MCF 10A (cell line): ENCODE measurements at regions not wholly inside any gene's neighbourhood (a gene's known extent, or its start where the extent isn't known, plus 50 kb on each side); places are given as distances from the start of the nearest gene placed in this dataset.

ENCODE experiments used
- BruUV-seq: library from RNA; stranded (reverse); fragments of 400-500 nt; replicated peaks from 2 replicates; lab custom pipeline; 2021; lab: Mats Ljungman, UMichigan
- CTCF ChIA-PET: fragments of 300-600 bp; sonication (Branson Sonifier 250); formaldehyde crosslinking; extraction: SDS; loops from one replicate; lab custom pipeline; 2021; ENCODE audit warnings: antibody characterized with exemption, inconsistent platforms; lab: Yijun Ruan, JAX
- POLR2A ChIA-PET: fragments of 300-600, 350-650 bp; sonication (Branson Sonifier 250); formaldehyde crosslinking; extraction: SDS; loops from one replicate; lab custom pipeline; 2020; ENCODE audit warnings: antibody characterized with exemption, inconsistent platforms; lab: Yijun Ruan, JAX
- DNase-seq: peaks from one replicate; pipeline ENCODE4 v3.0.0-alpha.2; 2018; ENCODE audit not compliant: unreplicated experiment
- H3K27ac Mint-ChIP-seq: one replicate; pipeline ENCODE4 v1.8.0; 2022; ENCODE audit warnings: mild to moderate bottlenecking, low read depth, mixed read lengths; ENCODE audit not compliant: unreplicated experiment
- H3K27me3 Mint-ChIP-seq: one replicate; pipeline ENCODE4 v1.8.0; 2022; ENCODE audit warnings: mixed read lengths; ENCODE audit not compliant: insufficient read depth, unreplicated experiment
- H3K36me3 Mint-ChIP-seq: one replicate; pipeline ENCODE4 v1.8.0; 2022; ENCODE audit warnings: mild to moderate bottlenecking, moderate library complexity, mixed read lengths; ENCODE audit not compliant: insufficient read depth, unreplicated experiment
- H3K4me1 Mint-ChIP-seq: one replicate; pipeline ENCODE4 v1.8.0; 2022; ENCODE audit warnings: mixed read lengths; ENCODE audit not compliant: insufficient read depth, unreplicated experiment
- H3K4me3 Mint-ChIP-seq: one replicate; pipeline ENCODE4 v1.8.0; 2022; ENCODE audit warnings: mild to moderate bottlenecking, moderate library complexity, mixed read lengths; ENCODE audit not compliant: unreplicated experiment
- H3K9me3 Mint-ChIP-seq: one replicate; pipeline ENCODE4 v1.8.0; 2022; ENCODE audit warnings: mixed read lengths; ENCODE audit not compliant: unreplicated experiment
- intact Hi-C: fragments of 100-400 bp; cut with micrococcal nuclease; formaldehyde crosslinking; loops from 2 replicates; pipeline ENCODE4 v1.14.1; 2022
- TF ChIP-seq, protein P1 (sequence below): fragments of 200-600 bp; IDR thresholded peaks from one replicate; pipeline ENCODE4 v1.8.0; 2022; ENCODE audit warnings: antibody characterized with exemption, mild to moderate bottlenecking; ENCODE audit not compliant: unreplicated experiment

DNA sequence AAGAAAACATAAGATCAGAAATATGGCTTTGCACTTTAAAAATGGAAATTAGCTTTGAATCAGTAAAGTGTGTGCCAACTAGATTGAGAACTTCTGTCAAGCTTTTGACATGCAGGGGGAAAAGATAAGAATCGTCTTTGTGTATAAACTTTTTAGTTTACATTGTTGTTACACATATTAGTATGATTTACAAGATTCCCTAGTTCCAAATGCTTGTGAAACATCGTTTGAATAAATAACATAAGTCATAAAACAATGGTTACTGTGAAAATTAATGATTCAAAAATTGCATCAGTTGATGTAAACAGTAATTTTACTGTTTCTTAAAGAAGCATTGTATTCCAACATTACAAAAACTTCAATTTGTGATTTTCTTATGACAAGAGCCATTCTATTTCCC, 207.6 kb upstream of the MTPN start:
- CTCF ChIA-PET, result interaction anchor here (0.6 kb wide), 1 partner anchor 1704 kb away, joined by 6 read pairs; no protein-coding TSS in a partner anchor
- Mint-ChIP-seq H3K27me3 (peaks cover 59% of the 10 kb centered on the region), H3K27ac (no peak overlapping the region), H3K36me3 (no peaks in the 10 kb centered on the region), H3K4me1 (no peaks in the 10 kb centered on the region), H3K4me3 (no peak overlapping the region), H3K9me3 (no peaks in the 10 kb centered on the region)
- POLR2A ChIA-PET, result no interaction called here
- intact Hi-C loops, result no loop called here
- no peak for DNase-seq
- TF ChIP-seq, protein P1, sequence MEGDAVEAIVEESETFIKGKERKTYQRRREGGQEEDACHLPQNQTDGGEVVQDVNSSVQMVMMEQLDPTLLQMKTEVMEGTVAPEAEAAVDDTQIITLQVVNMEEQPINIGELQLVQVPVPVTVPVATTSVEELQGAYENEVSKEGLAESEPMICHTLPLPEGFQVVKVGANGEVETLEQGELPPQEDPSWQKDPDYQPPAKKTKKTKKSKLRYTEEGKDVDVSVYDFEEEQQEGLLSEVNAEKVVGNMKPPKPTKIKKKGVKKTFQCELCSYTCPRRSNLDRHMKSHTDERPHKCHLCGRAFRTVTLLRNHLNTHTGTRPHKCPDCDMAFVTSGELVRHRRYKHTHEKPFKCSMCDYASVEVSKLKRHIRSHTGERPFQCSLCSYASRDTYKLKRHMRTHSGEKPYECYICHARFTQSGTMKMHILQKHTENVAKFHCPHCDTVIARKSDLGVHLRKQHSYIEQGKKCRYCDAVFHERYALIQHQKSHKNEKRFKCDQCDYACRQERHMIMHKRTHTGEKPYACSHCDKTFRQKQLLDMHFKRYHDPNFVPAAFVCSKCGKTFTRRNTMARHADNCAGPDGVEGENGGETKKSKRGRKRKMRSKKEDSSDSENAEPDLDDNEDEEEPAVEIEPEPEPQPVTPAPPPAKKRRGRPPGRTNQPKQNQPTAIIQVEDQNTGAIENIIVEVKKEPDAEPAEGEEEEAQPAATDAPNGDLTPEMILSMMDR, result no peak
- BruUV-seq, result no TSS peak

DNA sequence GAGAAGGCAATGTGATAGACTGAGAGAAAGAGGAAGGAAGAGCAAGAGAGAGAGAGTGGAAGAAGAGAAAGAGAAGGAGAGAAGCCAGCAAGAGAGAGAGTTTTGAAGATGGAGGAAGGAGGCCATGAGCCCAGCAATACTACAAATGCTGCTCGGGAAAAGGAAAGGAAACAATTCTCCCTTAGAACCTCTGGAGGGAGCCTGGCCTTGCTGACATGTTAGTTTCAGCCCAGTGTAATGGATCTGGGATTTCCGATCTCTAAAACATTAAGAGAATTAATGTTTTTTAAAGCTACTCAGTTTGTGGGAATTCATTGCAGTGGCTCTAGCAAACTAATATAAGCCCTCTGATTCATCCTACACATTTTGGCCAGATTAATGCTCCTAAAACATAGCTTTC, 206.8 kb upstream of the MTPN start:
- CTCF ChIA-PET, result interaction anchor here (0.6 kb wide), 1 partner anchor 1703 kb away, joined by 6 read pairs; no protein-coding TSS in a partner anchor
- intact Hi-C loops, result no loop called here
- no peaks in the 10 kb centered on the region for H3K9me3 Mint-ChIP-seq

DNA sequence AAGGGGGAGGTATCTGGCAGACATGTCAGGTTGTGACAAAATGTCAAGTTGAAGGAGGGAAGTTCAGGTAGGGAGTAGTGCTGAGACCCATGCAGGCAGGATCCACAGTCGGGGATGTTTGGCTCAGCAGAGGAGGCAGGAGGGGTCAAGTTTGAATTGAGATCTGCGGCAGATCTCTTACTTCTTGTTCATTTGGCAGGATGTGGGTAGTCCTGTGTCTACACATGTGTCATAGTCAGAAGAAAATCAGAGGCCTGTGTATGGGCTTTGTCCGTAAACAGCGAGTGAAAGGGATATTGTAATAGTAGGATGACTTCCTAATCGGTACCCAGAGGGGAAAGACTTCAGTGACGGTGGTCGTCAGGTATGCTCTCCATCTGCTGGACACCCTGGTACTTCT, 203.8 kb upstream of the MTPN start:
- Mint-ChIP-seq H3K27me3 (peaks cover 27% of the 10 kb centered on the region), H3K9me3 (no peaks in the 10 kb centered on the region), H3K36me3 (no peaks in the 10 kb centered on the region), H3K27ac (no peak overlapping the region), H3K4me1 (no peaks in the 10 kb centered on the region), H3K4me3 (no peak overlapping the region)
- POLR2A ChIA-PET, result no interaction called here
- CTCF ChIA-PET, result no interaction called here
- no peak for DNase-seq
- BruUV-seq, result no TSS peak
- intact Hi-C loops, result no loop called here
- TF ChIP-seq, protein P1, result no peak

More for the DNA sequence above, 206.8 kb upstream of the MTPN start:
- H3K27ac Mint-ChIP-seq, result no peak overlapping the region
- no peaks in the 10 kb centered on the region for H3K36me3 Mint-ChIP-seq
- H3K4me3 Mint-ChIP-seq, result no peak overlapping the region
- POLR2A ChIA-PET, result no interaction called here
- no TSS peak for BruUV-seq
- peaks cover 52% of the 10 kb centered on the region for H3K27me3 Mint-ChIP-seq
- TF ChIP-seq, protein P1, result no peak
- DNase-seq, result no peak
- H3K4me1 Mint-ChIP-seq, result no peaks in the 10 kb centered on the region

DNA sequence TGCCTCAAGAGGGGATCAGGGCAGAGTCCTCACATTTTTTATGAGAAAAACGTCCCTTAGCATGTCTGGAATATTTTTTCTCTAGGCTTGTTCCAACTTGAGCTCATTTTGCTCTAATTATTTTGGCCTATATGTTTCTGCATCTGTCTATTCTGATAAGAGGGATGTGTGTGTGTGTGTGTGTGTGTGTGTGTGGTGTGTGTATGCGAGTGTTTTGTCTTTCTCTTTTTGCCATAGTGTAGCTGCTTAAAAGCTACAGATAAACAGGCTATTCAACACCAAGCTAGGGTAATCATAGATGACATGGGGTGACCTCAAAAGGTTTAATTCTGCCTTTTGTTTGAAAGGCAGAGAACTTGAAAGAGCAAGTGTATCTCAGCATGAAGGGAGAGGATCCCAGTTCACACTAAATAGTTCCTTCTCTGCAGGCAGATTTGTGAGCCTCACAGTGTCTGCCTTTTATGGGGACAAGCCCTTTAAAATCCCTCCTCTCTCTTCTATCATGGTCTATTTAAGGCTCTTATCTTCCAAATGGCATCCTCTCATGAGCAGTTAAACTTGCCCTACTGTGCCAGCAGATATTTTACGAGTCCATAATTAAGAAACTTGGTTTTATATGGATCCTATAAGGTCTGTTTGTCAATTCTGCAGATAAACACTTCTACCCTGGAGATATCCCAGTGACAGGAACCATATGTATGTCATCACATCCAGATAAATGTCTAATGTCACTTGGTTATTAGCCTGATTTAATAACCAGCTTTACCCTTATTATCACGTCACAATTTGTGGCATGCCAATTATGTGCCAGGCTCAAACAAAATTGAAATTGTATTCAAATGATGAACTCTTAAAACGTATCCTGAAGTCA, 202.9 kb upstream of the MTPN start:
- intact Hi-C loops, result no loop called here
- ChIA-PET CTCF (no interaction called here), POLR2A (no interaction called here)
- Mint-ChIP-seq H3K9me3 (no peaks in the 10 kb centered on the region), H3K4me1 (no peaks in the 10 kb centered on the region), H3K27me3 (peaks cover 27% of the 10 kb centered on the region), H3K27ac (no peak overlapping the region), H3K36me3 (no peaks in the 10 kb centered on the region), H3K4me3 (no peak overlapping the region)
- TF ChIP-seq, protein P1, result no peak
- DNase-seq, result no peak
- no TSS peak for BruUV-seq
